HCEC 1CT (cell line): ENCODE measurements at regions not wholly inside any gene's neighbourhood (a gene's known extent, or its start where the extent isn't known, plus 50 kb on each side); places are given as distances from the start of the nearest gene placed in this dataset.
"Not testable (repeated sequence)": the region's sequence is repeated elsewhere in the genome, so short reads cannot be mapped to it uniquely, and the experiment has no call there.

Experiments
- DNase-seq: peaks from one replicate; pipeline ENCODE4 v3.0.0-alpha.2; 2017

- DNase-seq = no peak
Observed at GRCh38 chr5:27158171-27158570, 119.8 kb upstream of the CDH9 start.

GRCh38 chr5:27144456-27144855, 106.1 kb upstream of the CDH9 start:
- peak; percentile 46 for DNase-seq

DNA sequence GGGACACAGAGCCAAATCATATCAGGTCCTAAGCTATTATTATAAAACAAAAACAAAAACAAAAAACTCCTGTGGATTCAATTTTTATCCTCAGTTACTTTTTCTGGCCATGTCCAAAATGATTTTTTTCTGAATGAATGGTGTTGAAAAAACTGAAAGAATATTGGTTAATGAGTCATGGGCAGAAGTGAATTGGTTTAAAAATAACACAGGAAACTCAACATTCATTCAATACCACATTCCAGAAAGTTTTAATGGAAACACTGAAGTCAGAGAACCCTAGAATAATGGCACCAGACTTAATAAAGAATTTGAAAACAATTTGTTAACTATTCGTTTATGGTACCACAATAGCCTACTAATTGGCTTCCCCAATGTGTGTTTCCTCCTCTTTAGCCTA, 102.4 kb upstream of the CDH9 start:
- DNase-seq = peak; percentile 30

DNA sequence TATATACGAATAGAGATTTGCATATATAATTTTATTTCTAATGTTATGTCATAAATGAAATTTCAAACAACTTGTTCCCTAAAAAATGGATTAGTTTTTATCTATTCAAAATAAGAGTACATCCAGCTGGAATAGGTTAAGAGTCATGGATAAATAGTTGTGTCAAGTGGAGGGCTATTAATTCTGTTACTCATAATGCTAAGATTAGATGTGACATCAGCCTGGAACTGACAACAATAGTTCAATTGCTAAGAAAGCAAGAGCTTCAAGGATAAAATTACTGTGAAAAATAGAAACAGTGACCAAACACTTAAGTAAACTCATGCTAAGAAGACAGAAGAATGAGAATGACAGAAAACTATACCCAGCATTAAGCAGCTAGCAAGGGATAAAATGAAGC, 92.2 kb upstream of the CDH9 start:
- peak; percentile 55 for DNase-seq

- DNase-seq = no peak
Observed at GRCh38 chr5:27129926-27130325, 91.5 kb upstream of the CDH9 start.

DNA sequence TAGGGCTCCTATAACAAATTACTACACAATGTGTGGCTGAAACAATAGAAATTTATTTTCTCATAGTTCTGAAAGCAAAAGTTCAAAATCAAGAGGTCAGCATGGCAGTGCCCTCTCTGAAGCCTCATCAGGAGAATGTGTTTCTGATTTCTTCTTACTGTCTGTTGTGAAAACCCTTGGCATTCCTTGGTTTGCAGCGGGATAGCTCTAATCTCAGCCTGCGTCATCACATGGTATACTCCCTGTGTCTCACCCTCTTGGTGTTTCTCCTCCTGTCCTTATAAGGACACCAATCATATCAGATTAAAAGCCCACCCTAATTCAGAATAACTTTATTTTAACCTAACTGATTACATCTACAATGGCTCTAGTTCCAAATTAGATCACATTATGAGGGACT, 87.5 kb upstream of the CDH9 start:
- no peak for DNase-seq

DNA sequence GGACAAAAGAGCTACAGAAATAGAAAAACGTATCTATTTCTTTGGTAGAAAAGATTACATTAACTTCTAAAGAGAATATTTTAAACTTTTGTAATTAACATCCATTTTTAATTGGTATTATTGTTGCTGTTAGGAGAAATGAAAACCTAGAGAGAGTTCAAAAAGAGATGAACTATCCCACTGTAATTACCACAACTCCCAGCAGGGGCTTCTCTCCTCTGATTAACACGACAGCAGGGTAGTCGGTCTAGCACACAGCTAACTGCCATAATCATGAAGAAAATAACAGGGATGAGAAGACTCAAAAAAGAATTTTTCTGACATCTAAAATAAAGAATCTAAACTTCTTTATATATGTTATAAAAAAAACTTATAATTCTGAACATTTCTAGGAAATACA, 86.2 kb upstream of the CDH9 start:
- peak; percentile 44 for DNase-seq

DNA sequence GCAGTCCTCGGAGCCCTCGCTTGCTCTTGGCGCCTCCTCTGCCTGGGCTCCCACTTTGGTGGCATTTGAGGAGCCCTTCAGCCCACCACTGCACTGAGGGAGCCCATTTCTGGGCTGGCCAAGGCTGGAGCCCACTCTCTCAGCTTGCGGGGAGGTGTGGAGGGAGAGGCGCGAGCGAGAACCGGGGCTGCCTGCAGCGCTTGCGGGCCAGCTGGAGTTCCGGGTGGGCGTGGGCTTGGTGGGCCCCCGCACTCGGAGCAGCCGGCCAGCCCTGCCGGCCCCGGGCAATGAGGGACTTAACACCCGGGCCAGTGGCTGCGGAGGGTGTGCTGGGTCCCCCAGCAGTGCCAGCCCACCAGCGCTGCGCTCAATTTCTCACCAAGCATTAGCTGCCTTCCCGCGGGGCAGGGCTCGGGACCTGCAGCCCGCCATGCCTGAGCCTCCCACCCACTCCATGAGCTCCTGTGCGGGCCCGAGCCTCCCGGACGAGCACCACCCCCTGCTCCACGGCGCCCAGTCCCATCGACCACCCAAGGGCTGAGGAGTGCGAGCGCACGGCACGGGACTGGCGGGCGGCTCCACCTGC, 81.4 kb upstream of the CDH9 start:
- DNase-seq = not testable (repeated sequence)

- no peak for DNase-seq
Observed at GRCh38 chr5:27103486-27103885, 65.1 kb upstream of the CDH9 start.

DNA sequence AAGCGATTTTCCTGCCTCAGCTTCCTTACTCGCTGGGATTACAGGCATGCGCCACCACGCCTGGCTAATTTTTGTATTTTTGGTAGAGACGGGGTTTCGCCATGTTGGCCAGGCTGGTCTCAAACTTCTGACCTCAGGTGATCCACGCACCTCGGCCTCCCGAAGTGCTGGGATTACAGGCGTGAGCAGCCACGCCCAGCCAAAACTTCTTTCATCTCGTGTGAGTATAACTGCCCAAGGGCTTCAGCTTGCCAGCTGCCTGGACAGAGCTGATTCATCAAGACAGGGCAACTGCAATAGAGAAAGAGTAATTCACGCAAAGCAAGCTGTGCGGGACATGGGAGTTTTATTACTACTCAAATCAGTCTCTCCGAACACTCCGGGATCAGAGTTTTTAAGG, 57.4 kb upstream of the CDH9 start:
- DNase-seq = not testable (repeated sequence)

DNA sequence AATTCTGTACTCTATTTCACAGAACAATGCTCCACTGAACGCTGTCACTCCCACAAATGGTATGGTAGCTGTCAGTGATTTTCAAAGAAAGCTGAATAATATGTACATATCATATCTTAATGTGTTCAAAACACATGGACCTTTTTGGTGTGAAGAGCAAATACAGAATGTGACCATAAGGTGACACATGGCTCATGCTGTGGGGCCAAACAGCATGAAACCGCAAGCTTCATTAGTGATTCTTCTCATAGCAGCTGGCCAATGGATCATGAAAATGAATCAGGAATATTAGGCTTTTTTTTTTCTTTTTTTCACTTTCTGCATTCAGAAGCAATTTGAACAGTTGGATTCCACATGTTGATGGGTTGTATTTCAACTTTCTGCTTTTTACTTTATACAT, 54.9 kb upstream of the CDH9 start:
- no peak for DNase-seq

DNA sequence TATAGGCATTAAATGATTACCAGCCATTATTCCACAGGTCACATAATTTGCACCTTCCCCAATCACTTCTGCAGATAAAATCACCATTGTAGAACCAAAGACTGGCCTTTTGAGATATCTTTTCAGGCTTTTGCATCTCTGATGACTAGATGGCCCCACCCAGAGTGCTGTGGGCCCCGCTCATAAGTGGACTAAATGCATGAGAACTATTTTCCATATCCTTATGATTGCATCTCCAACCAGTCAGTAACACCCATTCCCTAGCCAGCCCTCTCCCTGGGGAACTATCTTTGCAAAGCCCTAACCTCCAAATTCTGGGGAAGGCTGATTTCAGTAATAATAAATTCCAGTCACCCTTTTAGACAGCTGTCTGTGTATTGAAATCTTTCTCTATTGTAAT, 53.5 kb upstream of the CDH9 start:
- no peak for DNase-seq

DNA sequence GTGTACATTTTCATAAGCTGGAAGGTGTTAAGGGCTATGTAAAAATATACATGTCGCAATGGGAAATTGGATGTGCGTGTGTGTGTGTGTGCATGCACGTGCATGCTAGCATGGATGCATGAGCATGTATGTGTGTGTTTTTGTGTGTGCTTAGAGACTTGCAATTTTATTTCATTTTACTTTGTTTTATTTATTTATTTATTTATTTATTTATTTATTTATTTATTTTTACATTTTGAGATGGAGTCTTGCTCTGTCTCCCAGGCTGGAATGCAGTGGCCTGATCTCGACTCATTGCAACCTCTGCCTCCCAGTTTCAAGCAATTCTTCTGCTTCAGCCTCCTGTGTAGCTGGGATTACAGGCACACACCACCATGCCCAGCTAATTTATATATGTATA, 50.4 kb upstream of the CDH9 start:
- not testable (repeated sequence) for DNase-seq
